ENCODE measurements at regions not wholly inside any gene's neighbourhood (a gene's known extent, or its start where the extent isn't known, plus 50 kb on each side); places are given as distances from the start of the nearest gene placed in this dataset.

- TF ChIP-seq ZNF664 (tag by site-specific recombination; IDR thresholded peaks at IDR 0.05) (no peak), ZNF292 (tag by site-specific recombination; IDR thresholded peaks at IDR 0.05; ENCODE audit: borderline replicate concordance, low read depth) (no peak), ZBTB7A (tag by site-specific recombination; IDR thresholded peaks at IDR 0.05; ENCODE audit: low read depth) (no peak)
- TF ChIP-seq, protein P1, sequence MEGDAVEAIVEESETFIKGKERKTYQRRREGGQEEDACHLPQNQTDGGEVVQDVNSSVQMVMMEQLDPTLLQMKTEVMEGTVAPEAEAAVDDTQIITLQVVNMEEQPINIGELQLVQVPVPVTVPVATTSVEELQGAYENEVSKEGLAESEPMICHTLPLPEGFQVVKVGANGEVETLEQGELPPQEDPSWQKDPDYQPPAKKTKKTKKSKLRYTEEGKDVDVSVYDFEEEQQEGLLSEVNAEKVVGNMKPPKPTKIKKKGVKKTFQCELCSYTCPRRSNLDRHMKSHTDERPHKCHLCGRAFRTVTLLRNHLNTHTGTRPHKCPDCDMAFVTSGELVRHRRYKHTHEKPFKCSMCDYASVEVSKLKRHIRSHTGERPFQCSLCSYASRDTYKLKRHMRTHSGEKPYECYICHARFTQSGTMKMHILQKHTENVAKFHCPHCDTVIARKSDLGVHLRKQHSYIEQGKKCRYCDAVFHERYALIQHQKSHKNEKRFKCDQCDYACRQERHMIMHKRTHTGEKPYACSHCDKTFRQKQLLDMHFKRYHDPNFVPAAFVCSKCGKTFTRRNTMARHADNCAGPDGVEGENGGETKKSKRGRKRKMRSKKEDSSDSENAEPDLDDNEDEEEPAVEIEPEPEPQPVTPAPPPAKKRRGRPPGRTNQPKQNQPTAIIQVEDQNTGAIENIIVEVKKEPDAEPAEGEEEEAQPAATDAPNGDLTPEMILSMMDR (tag by site-specific recombination; IDR thresholded peaks at IDR 0.05) = no peak
Observed at GRCh38 chr10:4307910-4308309, 518.1 kb upstream of the AKR1E2 start.
